H9 (cell line): ENCODE measurements at regions not wholly inside any gene's neighbourhood (a gene's known extent, or its start where the extent isn't known, plus 50 kb on each side); places are given as distances from the start of the nearest gene placed in this dataset.

Experiments used
- DNase-seq: peaks from one replicate; pipeline ENCODE4 v3.0.0-alpha.2; 2017
- H2AFZ ChIP-seq: one replicate; pipeline ENCODE4 v1.6.1; 2013; ENCODE audit warnings: mild to moderate bottlenecking, low read length, control low read depth, moderate library complexity
- H2AK5ac ChIP-seq: 2 replicates; pipeline ENCODE4 v1.6.1; 2013; ENCODE audit warnings: low read length, control low read depth, mixed read lengths; ENCODE audit not compliant: insufficient read length
- H2BK120ac ChIP-seq: one replicate; pipeline ENCODE4 v1.6.1; 2013; ENCODE audit warnings: low read depth, mild to moderate bottlenecking, low read length, control low read depth, inconsistent platforms; ENCODE audit not compliant: poor library complexity, severe bottlenecking
- H2BK12ac ChIP-seq: 2 replicates; pipeline ENCODE4 v1.6.1; 2013; ENCODE audit warnings: low read length, control low read depth, mixed read lengths, low read depth; ENCODE audit not compliant: insufficient read length
- H2BK15ac ChIP-seq: 2 replicates; pipeline ENCODE4 v1.6.1; 2013; ENCODE audit warnings: low read depth, low read length, control low read depth
- H2BK20ac ChIP-seq: one replicate; pipeline ENCODE4 v1.6.1; 2013; ENCODE audit warnings: low read depth, mild to moderate bottlenecking, low read length, control low read depth, inconsistent platforms; ENCODE audit not compliant: poor library complexity, severe bottlenecking
- H2BK5ac ChIP-seq: 2 replicates; pipeline ENCODE4 v1.6.1; 2013; ENCODE audit warnings: low read length, control low read depth, mixed read lengths; ENCODE audit not compliant: insufficient read length
- H3K14ac ChIP-seq: 2 replicates; pipeline ENCODE4 v1.6.1; 2013; ENCODE audit warnings: low read length, control low read depth; ENCODE audit not compliant: insufficient read depth
- H3K18ac ChIP-seq: 2 replicates; pipeline ENCODE4 v1.6.1; 2013; ENCODE audit warnings: low read depth, mild to moderate bottlenecking, mixed read lengths, low read length, control low read depth; ENCODE audit not compliant: insufficient read length
- H3K23ac ChIP-seq: 2 replicates; pipeline ENCODE4 v1.6.1; 2013; ENCODE audit warnings: low read length, control low read depth, mixed read lengths, low read depth; ENCODE audit not compliant: insufficient read length
- H3K23me2 ChIP-seq: 2 replicates; pipeline ENCODE4 v1.6.1; 2013; ENCODE audit warnings: low read depth, mild to moderate bottlenecking, mixed read lengths, low read length, control low read depth; ENCODE audit not compliant: insufficient read length, poor library complexity, severe bottlenecking
- H3K27ac ChIP-seq: 2 replicates; pipeline ENCODE4 v1.5.1; 2013; ENCODE audit warnings: low read length, control low read depth, mixed read lengths, low read depth; ENCODE audit not compliant: insufficient read length
- H3K27me3 ChIP-seq: 2 replicates; pipeline ENCODE4 v1.6.1; 2013; ENCODE audit warnings: low read length, control low read depth, inconsistent platforms; ENCODE audit not compliant: insufficient read depth
- H3K4ac ChIP-seq: 2 replicates; pipeline ENCODE4 v1.6.1; 2013; ENCODE audit warnings: low read depth, mild to moderate bottlenecking, control low read depth, inconsistent platforms, low read length, moderate library complexity
- H3K4me1 ChIP-seq: 2 replicates; pipeline ENCODE4 v1.6.1; 2013; ENCODE audit warnings: low read length, control low read depth, inconsistent platforms; ENCODE audit not compliant: insufficient read depth
- H3K4me2 ChIP-seq: 2 replicates; pipeline ENCODE4 v1.6.1; 2013; ENCODE audit warnings: low read length, control low read depth, mixed read lengths; ENCODE audit not compliant: insufficient read length, insufficient read depth
- H3K56ac ChIP-seq: 2 replicates; pipeline ENCODE4 v1.6.1; 2013; ENCODE audit warnings: low read depth, mild to moderate bottlenecking, mixed read lengths, low read length, control low read depth; ENCODE audit not compliant: insufficient read length
- H3K79me1 ChIP-seq: 2 replicates; pipeline ENCODE4 v1.6.1; 2013; ENCODE audit warnings: low read depth, mild to moderate bottlenecking, moderate library complexity, low read length, control low read depth, inconsistent platforms; ENCODE audit not compliant: insufficient read depth, poor library complexity, severe bottlenecking
- H3K79me2 ChIP-seq: 2 replicates; pipeline ENCODE4 v1.6.1; 2013; ENCODE audit warnings: low read length, control low read depth, inconsistent platforms; ENCODE audit not compliant: insufficient read depth
- H3K9ac ChIP-seq: 2 replicates; pipeline ENCODE4 v1.6.1; 2013; ENCODE audit warnings: low read length, control low read depth, mixed read lengths; ENCODE audit not compliant: insufficient read length; ENCODE audit errors: extremely low read depth
- H3K9me3 ChIP-seq: one replicate; pipeline ENCODE4 v1.6.1; 2013; ENCODE audit warnings: low read depth, low read length, inconsistent platforms; ENCODE audit not compliant: control insufficient read depth
- H3T11ph ChIP-seq: one replicate; pipeline ENCODE4 v1.6.1; 2013; ENCODE audit warnings: mild to moderate bottlenecking, low read length, control low read depth, inconsistent platforms
- H4K20me1 ChIP-seq: one replicate; pipeline ENCODE4 v1.6.1; 2013; ENCODE audit not compliant: control insufficient read depth, insufficient read length, insufficient read depth
- H4K5ac ChIP-seq: 2 replicates; pipeline ENCODE4 v1.6.1; 2013; ENCODE audit warnings: low read depth, mild to moderate bottlenecking, mixed read lengths, low read length, control low read depth; ENCODE audit not compliant: insufficient read length
- H4K8ac ChIP-seq: replicated peaks from 2 replicates; pipeline ENCODE4 v1.6.1; 2013; ENCODE audit warnings: low read length, control low read depth, mixed read lengths, low read depth; ENCODE audit not compliant: insufficient read length
- H4K91ac ChIP-seq: 2 replicates; pipeline ENCODE4 v1.6.1; 2013; ENCODE audit warnings: low read depth, mild to moderate bottlenecking, moderate library complexity, mixed read lengths, low read length, control low read depth; ENCODE audit not compliant: insufficient read length
- H3K27ac Mint-ChIP-seq, 3 experiments: 2 replicates in 2 of 3; 3 replicates in 1 of 3; pipeline ENCODE4 v1.8.0; 2020 to 2021; ENCODE audit warnings: mixed read lengths in 3 of 3, mild to moderate bottlenecking in 1 of 3, moderate library complexity in 1 of 3
- H3K27me3 Mint-ChIP-seq: 2 replicates; pipeline ENCODE4 v1.8.0; 2021; ENCODE audit warnings: low read depth, mild to moderate bottlenecking, moderate library complexity, mixed read lengths
- H3K36me3 Mint-ChIP-seq, 3 experiments: 2 replicates in 2 of 3; 3 replicates in 1 of 3; pipeline ENCODE4 v1.8.0; 2020 to 2021; ENCODE audit warnings: low read depth in 3 of 3, mixed read lengths in 3 of 3; ENCODE audit not compliant: insufficient read depth in 1 of 3
- H3K4me1 Mint-ChIP-seq, 2 experiments: 2 replicates each; pipeline ENCODE4 v1.8.0; 2020; ENCODE audit warnings: mixed read lengths in 2 of 2
- H3K4me3 Mint-ChIP-seq, 2 experiments: 2 replicates in 1 of 2; 3 replicates in 1 of 2; pipeline ENCODE4 v1.8.0; 2020 to 2021; ENCODE audit warnings: mild to moderate bottlenecking in 2 of 2, mixed read lengths in 2 of 2, moderate library complexity in 1 of 2
- H3K9me3 Mint-ChIP-seq, 2 experiments: 2 replicates in 1 of 2; 3 replicates in 1 of 2; pipeline ENCODE4 v1.8.0; 2020; ENCODE audit warnings: mild to moderate bottlenecking in 2 of 2, mixed read lengths in 2 of 2, moderate library complexity in 1 of 2
- CTCF ChIP-seq: fragments of 200-600 bp; sonication (generic); conservative IDR thresholded peaks from 3 replicates; pipeline ENCODE4 v1.8.0; 2021; ENCODE audit warnings: antibody characterized with exemption, mild to moderate bottlenecking
- WGBS: extraction: QIAGEN DNeasy Blood & Tissue Kit; methylation state at CpG from one replicate; pipeline ENCODE4 v1.1.7; 2013; ENCODE audit warnings: missing lambda C conversion rate, low lambda C conversion rate, mixed read lengths; ENCODE audit not compliant: insufficient read length; ENCODE audit errors: extremely low coverage; 5-methylcytosine and 5-hydroxymethylcytosine counted together

- Histone ChIP-seq H2BK15ac (no peak overlapping the region), H3K9ac (no peak overlapping the region), H4K91ac (no peak overlapping the region), H3K9me3 (no peaks in the 10 kb centered on the region), H3K4me1 (no peaks in the 10 kb centered on the region), H3K79me2 (no peaks in the 10 kb centered on the region), H3K27ac (no peak overlapping the region), H3T11ph (no peak overlapping the region), H2AFZ (no peak overlapping the region), H3K56ac (no peak overlapping the region), H3K14ac (no peak overlapping the region), H2BK120ac (no peak overlapping the region), H3K79me1 (no peaks in the 10 kb centered on the region), H3K27me3 (no peaks in the 10 kb centered on the region), H4K20me1 (no peaks in the 10 kb centered on the region), H2BK5ac (no peak overlapping the region), H3K4me2 (no peak overlapping the region), H4K8ac (no peak overlapping the region), H2BK20ac (no peak overlapping the region), H3K23ac (no peak overlapping the region), H3K18ac (no peak overlapping the region), H3K4ac (no peak overlapping the region), H4K5ac (no peak overlapping the region), H2BK12ac (no peak overlapping the region), H2AK5ac (no peak overlapping the region), H3K23me2 (no peaks in the 10 kb centered on the region)
- no peaks in the 10 kb centered on the region for H3K27me3 Mint-ChIP-seq
- no peak for TF ChIP-seq CTCF
- H3K4me1 Mint-ChIP-seq = peaks cover 9 to 17% of the 10 kb centered on the region in 2 experiments
- H3K4me3 Mint-ChIP-seq = no peak overlapping the region
- WGBS = no CpG with 5 or more reads among the region's 2 CpGs
- DNase-seq = no peak
- peaks cover 3 to 19% (median 6%) of the 10 kb centered on the region in 3 experiments; a peak in 5 of 7 replicates for H3K36me3 Mint-ChIP-seq
- peaks cover 14 to 15% of the 10 kb centered on the region in 2 experiments for H3K9me3 Mint-ChIP-seq
- peak overlapping the region in 2 of 3 experiments; percentile 23 to 44; a peak in 2 of 7 replicates for H3K27ac Mint-ChIP-seq
These were observed 1722.1 kb upstream of the PCDH10 start for GRCh38 chr4:131427000-131427399.
